H9 (cell line): ENCODE measurements at regions not wholly inside any gene's neighbourhood (a gene's known extent, or its start where the extent isn't known, plus 50 kb on each side); places are given as distances from the start of the nearest gene placed in this dataset.

ENCODE experiments used
- DNase-seq: peaks from one replicate; pipeline ENCODE4 v3.0.0-alpha.2; 2017
- H2AFZ ChIP-seq: one replicate; pipeline ENCODE4 v1.6.1; 2013; ENCODE audit warnings: mild to moderate bottlenecking, low read length, control low read depth, moderate library complexity
- H2AK5ac ChIP-seq: 2 replicates; pipeline ENCODE4 v1.6.1; 2013; ENCODE audit warnings: low read length, control low read depth, mixed read lengths; ENCODE audit not compliant: insufficient read length
- H2BK120ac ChIP-seq: one replicate; pipeline ENCODE4 v1.6.1; 2013; ENCODE audit warnings: low read depth, mild to moderate bottlenecking, low read length, control low read depth, inconsistent platforms; ENCODE audit not compliant: poor library complexity, severe bottlenecking
- H2BK12ac ChIP-seq: 2 replicates; pipeline ENCODE4 v1.6.1; 2013; ENCODE audit warnings: low read length, control low read depth, mixed read lengths, low read depth; ENCODE audit not compliant: insufficient read length
- H2BK15ac ChIP-seq: 2 replicates; pipeline ENCODE4 v1.6.1; 2013; ENCODE audit warnings: low read depth, low read length, control low read depth
- H2BK20ac ChIP-seq: one replicate; pipeline ENCODE4 v1.6.1; 2013; ENCODE audit warnings: low read depth, mild to moderate bottlenecking, low read length, control low read depth, inconsistent platforms; ENCODE audit not compliant: poor library complexity, severe bottlenecking
- H2BK5ac ChIP-seq: 2 replicates; pipeline ENCODE4 v1.6.1; 2013; ENCODE audit warnings: low read length, control low read depth, mixed read lengths; ENCODE audit not compliant: insufficient read length
- H3K14ac ChIP-seq: 2 replicates; pipeline ENCODE4 v1.6.1; 2013; ENCODE audit warnings: low read length, control low read depth; ENCODE audit not compliant: insufficient read depth
- H3K18ac ChIP-seq: 2 replicates; pipeline ENCODE4 v1.6.1; 2013; ENCODE audit warnings: low read depth, mild to moderate bottlenecking, mixed read lengths, low read length, control low read depth; ENCODE audit not compliant: insufficient read length
- H3K23ac ChIP-seq: 2 replicates; pipeline ENCODE4 v1.6.1; 2013; ENCODE audit warnings: low read length, control low read depth, mixed read lengths, low read depth; ENCODE audit not compliant: insufficient read length
- H3K23me2 ChIP-seq: 2 replicates; pipeline ENCODE4 v1.6.1; 2013; ENCODE audit warnings: low read depth, mild to moderate bottlenecking, mixed read lengths, low read length, control low read depth; ENCODE audit not compliant: insufficient read length, poor library complexity, severe bottlenecking
- H3K27ac ChIP-seq: 2 replicates; pipeline ENCODE4 v1.5.1; 2013; ENCODE audit warnings: low read length, control low read depth, mixed read lengths, low read depth; ENCODE audit not compliant: insufficient read length
- H3K27me3 ChIP-seq: 2 replicates; pipeline ENCODE4 v1.6.1; 2013; ENCODE audit warnings: low read length, control low read depth, inconsistent platforms; ENCODE audit not compliant: insufficient read depth
- H3K4ac ChIP-seq: 2 replicates; pipeline ENCODE4 v1.6.1; 2013; ENCODE audit warnings: low read depth, mild to moderate bottlenecking, control low read depth, inconsistent platforms, low read length, moderate library complexity
- H3K4me1 ChIP-seq: 2 replicates; pipeline ENCODE4 v1.6.1; 2013; ENCODE audit warnings: low read length, control low read depth, inconsistent platforms; ENCODE audit not compliant: insufficient read depth
- H3K4me2 ChIP-seq: 2 replicates; pipeline ENCODE4 v1.6.1; 2013; ENCODE audit warnings: low read length, control low read depth, mixed read lengths; ENCODE audit not compliant: insufficient read length, insufficient read depth
- H3K56ac ChIP-seq: 2 replicates; pipeline ENCODE4 v1.6.1; 2013; ENCODE audit warnings: low read depth, mild to moderate bottlenecking, mixed read lengths, low read length, control low read depth; ENCODE audit not compliant: insufficient read length
- H3K79me1 ChIP-seq: 2 replicates; pipeline ENCODE4 v1.6.1; 2013; ENCODE audit warnings: low read depth, mild to moderate bottlenecking, moderate library complexity, low read length, control low read depth, inconsistent platforms; ENCODE audit not compliant: insufficient read depth, poor library complexity, severe bottlenecking
- H3K79me2 ChIP-seq: 2 replicates; pipeline ENCODE4 v1.6.1; 2013; ENCODE audit warnings: low read length, control low read depth, inconsistent platforms; ENCODE audit not compliant: insufficient read depth
- H3K9ac ChIP-seq: 2 replicates; pipeline ENCODE4 v1.6.1; 2013; ENCODE audit warnings: low read length, control low read depth, mixed read lengths; ENCODE audit not compliant: insufficient read length; ENCODE audit errors: extremely low read depth
- H3K9me3 ChIP-seq: one replicate; pipeline ENCODE4 v1.6.1; 2013; ENCODE audit warnings: low read depth, low read length, inconsistent platforms; ENCODE audit not compliant: control insufficient read depth
- H3T11ph ChIP-seq: one replicate; pipeline ENCODE4 v1.6.1; 2013; ENCODE audit warnings: mild to moderate bottlenecking, low read length, control low read depth, inconsistent platforms
- H4K20me1 ChIP-seq: one replicate; pipeline ENCODE4 v1.6.1; 2013; ENCODE audit not compliant: control insufficient read depth, insufficient read length, insufficient read depth
- H4K5ac ChIP-seq: 2 replicates; pipeline ENCODE4 v1.6.1; 2013; ENCODE audit warnings: low read depth, mild to moderate bottlenecking, mixed read lengths, low read length, control low read depth; ENCODE audit not compliant: insufficient read length
- H4K8ac ChIP-seq: replicated peaks from 2 replicates; pipeline ENCODE4 v1.6.1; 2013; ENCODE audit warnings: low read length, control low read depth, mixed read lengths, low read depth; ENCODE audit not compliant: insufficient read length
- H4K91ac ChIP-seq: 2 replicates; pipeline ENCODE4 v1.6.1; 2013; ENCODE audit warnings: low read depth, mild to moderate bottlenecking, moderate library complexity, mixed read lengths, low read length, control low read depth; ENCODE audit not compliant: insufficient read length
- H3K27ac Mint-ChIP-seq, 3 experiments: 2 replicates in 2 of 3; 3 replicates in 1 of 3; pipeline ENCODE4 v1.8.0; 2020 to 2021; ENCODE audit warnings: mixed read lengths in 3 of 3, mild to moderate bottlenecking in 1 of 3, moderate library complexity in 1 of 3
- H3K27me3 Mint-ChIP-seq: 2 replicates; pipeline ENCODE4 v1.8.0; 2021; ENCODE audit warnings: low read depth, mild to moderate bottlenecking, moderate library complexity, mixed read lengths
- H3K36me3 Mint-ChIP-seq, 3 experiments: 2 replicates in 2 of 3; 3 replicates in 1 of 3; pipeline ENCODE4 v1.8.0; 2020 to 2021; ENCODE audit warnings: low read depth in 3 of 3, mixed read lengths in 3 of 3; ENCODE audit not compliant: insufficient read depth in 1 of 3
- H3K4me1 Mint-ChIP-seq, 2 experiments: 2 replicates each; pipeline ENCODE4 v1.8.0; 2020; ENCODE audit warnings: mixed read lengths in 2 of 2
- H3K4me3 Mint-ChIP-seq, 2 experiments: 2 replicates in 1 of 2; 3 replicates in 1 of 2; pipeline ENCODE4 v1.8.0; 2020 to 2021; ENCODE audit warnings: mild to moderate bottlenecking in 2 of 2, mixed read lengths in 2 of 2, moderate library complexity in 1 of 2
- H3K9me3 Mint-ChIP-seq, 2 experiments: 2 replicates in 1 of 2; 3 replicates in 1 of 2; pipeline ENCODE4 v1.8.0; 2020; ENCODE audit warnings: mild to moderate bottlenecking in 2 of 2, mixed read lengths in 2 of 2, moderate library complexity in 1 of 2
- WGBS: extraction: QIAGEN DNeasy Blood & Tissue Kit; methylation state at CpG from one replicate; pipeline ENCODE4 v1.1.7; 2013; ENCODE audit warnings: missing lambda C conversion rate, low lambda C conversion rate, mixed read lengths; ENCODE audit not compliant: insufficient read length; ENCODE audit errors: extremely low coverage; 5-methylcytosine and 5-hydroxymethylcytosine counted together
- TF ChIP-seq, protein P1 (sequence below): fragments of 200-600 bp; sonication (generic); conservative IDR thresholded peaks from 3 replicates; pipeline ENCODE4 v1.8.0; 2021; ENCODE audit warnings: antibody characterized with exemption, mild to moderate bottlenecking

DNA sequence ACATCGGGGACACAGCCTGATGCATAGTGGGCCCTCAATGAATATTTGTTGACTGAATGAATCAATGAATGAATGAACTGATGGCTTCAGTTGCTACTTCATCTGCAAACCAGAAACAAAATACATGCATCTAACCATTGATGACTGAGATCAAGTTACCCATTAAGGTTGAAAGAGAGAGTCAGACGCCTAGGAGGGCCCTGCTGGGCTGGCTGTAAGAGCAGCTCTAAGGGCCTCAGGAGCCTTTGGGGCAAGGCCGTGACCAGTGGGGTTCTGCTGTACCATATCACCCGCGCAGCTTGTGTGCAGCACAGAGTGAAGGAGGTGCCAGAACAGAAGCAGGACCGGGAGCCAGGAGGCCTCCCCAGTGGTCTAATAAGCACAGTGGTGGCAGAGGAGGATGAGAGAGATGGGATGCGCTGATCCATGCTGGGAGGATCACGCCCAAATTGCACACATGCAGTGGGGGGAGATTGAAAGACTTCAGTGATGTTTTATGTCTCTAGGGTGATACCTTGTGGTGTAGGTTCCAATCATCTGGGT is 96.1 kb upstream of the KCNG1 start:
- DNase-seq = no peak
- Histone ChIP-seq H2AK5ac (no peak overlapping the region), H2BK12ac (no peak overlapping the region), H4K5ac (no peak overlapping the region), H2BK5ac (no peak overlapping the region), H3K23me2 (no peaks in the 10 kb centered on the region), H2AFZ (no peak overlapping the region), H3K79me2 (no peaks in the 10 kb centered on the region), H2BK20ac (no peak overlapping the region), H3K9me3 (no peaks in the 10 kb centered on the region), H3K23ac (no peak overlapping the region), H3K56ac (no peak overlapping the region), H3K27ac (no peak overlapping the region), H3K27me3 (no peaks in the 10 kb centered on the region), H3K4me1 (peaks cover 2% of the 10 kb centered on the region; the same call in 1 of the 2 replicates), H3K79me1 (no peaks in the 10 kb centered on the region), H4K20me1 (no peaks in the 10 kb centered on the region), H3K14ac (no peak overlapping the region), H3K4me2 (no peak overlapping the region), H3T11ph (no peak overlapping the region), H2BK15ac (no peak overlapping the region), H3K9ac (no peak overlapping the region), H4K91ac (no peak overlapping the region), H3K4ac (no peak overlapping the region), H3K18ac (no peak overlapping the region), H2BK120ac (no peak overlapping the region), H4K8ac (no peak overlapping the region)
- Mint-ChIP-seq H3K9me3 (no peaks in the 10 kb centered on the region; a peak in 2 of 5 replicates), H3K27ac (no peak overlapping the region), H3K4me3 (no peak overlapping the region), H3K4me1 (peaks cover 34 to 44% of the 10 kb centered on the region in 2 experiments), H3K36me3 (no peaks in the 10 kb centered on the region), H3K27me3 (peaks cover 8% of the 10 kb centered on the region)
- TF ChIP-seq, protein P1, sequence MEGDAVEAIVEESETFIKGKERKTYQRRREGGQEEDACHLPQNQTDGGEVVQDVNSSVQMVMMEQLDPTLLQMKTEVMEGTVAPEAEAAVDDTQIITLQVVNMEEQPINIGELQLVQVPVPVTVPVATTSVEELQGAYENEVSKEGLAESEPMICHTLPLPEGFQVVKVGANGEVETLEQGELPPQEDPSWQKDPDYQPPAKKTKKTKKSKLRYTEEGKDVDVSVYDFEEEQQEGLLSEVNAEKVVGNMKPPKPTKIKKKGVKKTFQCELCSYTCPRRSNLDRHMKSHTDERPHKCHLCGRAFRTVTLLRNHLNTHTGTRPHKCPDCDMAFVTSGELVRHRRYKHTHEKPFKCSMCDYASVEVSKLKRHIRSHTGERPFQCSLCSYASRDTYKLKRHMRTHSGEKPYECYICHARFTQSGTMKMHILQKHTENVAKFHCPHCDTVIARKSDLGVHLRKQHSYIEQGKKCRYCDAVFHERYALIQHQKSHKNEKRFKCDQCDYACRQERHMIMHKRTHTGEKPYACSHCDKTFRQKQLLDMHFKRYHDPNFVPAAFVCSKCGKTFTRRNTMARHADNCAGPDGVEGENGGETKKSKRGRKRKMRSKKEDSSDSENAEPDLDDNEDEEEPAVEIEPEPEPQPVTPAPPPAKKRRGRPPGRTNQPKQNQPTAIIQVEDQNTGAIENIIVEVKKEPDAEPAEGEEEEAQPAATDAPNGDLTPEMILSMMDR = no peak
- no CpG with 5 or more reads among the region's 8 CpGs for WGBS
